Dendritic cell treated with granulocyte-macrophage colony-stimulating factor and Interleukin-4, amounts not matched to agents 40 ng/mL and 50 ng/mL, for 4 days (primary cell): ENCODE measurements at regions not wholly inside any gene's neighbourhood (a gene's known extent, or its start where the extent isn't known, plus 50 kb on each side); places are given as distances from the start of the nearest gene placed in this dataset.

Source experiments
- H3K27ac Mint-ChIP-seq: one replicate; pipeline ENCODE4 v1.8.0; 2022; ENCODE audit warnings: mild to moderate bottlenecking, mixed read lengths
- H3K27me3 Mint-ChIP-seq: one replicate; pipeline ENCODE4 v1.8.0; 2022; ENCODE audit warnings: mild to moderate bottlenecking, mixed read lengths
- H3K36me3 Mint-ChIP-seq: one replicate; pipeline ENCODE4 v1.8.0; 2022; ENCODE audit warnings: low read depth, mixed read lengths
- H3K4me1 Mint-ChIP-seq: one replicate; pipeline ENCODE4 v1.8.0; 2022; ENCODE audit warnings: low read depth, mixed read lengths
- H3K4me3 Mint-ChIP-seq: one replicate; pipeline ENCODE4 v1.8.0; 2022; ENCODE audit warnings: mild to moderate bottlenecking, moderate library complexity, mixed read lengths
- H3K9me3 Mint-ChIP-seq: one replicate; pipeline ENCODE4 v1.8.0; 2022; ENCODE audit warnings: mixed read lengths
- intact Hi-C: fragments of 100-400 bp; cut with micrococcal nuclease; formaldehyde crosslinking; loops from one replicate; pipeline ENCODE4 v1.15.0; 2022

- H3K9me3 Mint-ChIP-seq = no peaks in the 10 kb centered on the region
- intact Hi-C loops = no loop called here
- no peak overlapping the region for H3K4me3 Mint-ChIP-seq
- peaks cover 41% of the 10 kb centered on the region for H3K27me3 Mint-ChIP-seq
- H3K27ac Mint-ChIP-seq = no peak overlapping the region
- H3K36me3 Mint-ChIP-seq = no peaks in the 10 kb centered on the region
- no peaks in the 10 kb centered on the region for H3K4me1 Mint-ChIP-seq
Measured at GRCh38 chr11:31987118-31988005, 103.5 kb upstream of the RCN1 start.

- H3K4me3 Mint-ChIP-seq = no peak overlapping the region
- peaks cover 42% of the 10 kb centered on the region for H3K27me3 Mint-ChIP-seq
- H3K4me1 Mint-ChIP-seq = no peaks in the 10 kb centered on the region
- H3K9me3 Mint-ChIP-seq = no peaks in the 10 kb centered on the region
- intact Hi-C loops = no loop called here
- no peaks in the 10 kb centered on the region for H3K36me3 Mint-ChIP-seq
- H3K27ac Mint-ChIP-seq = no peak overlapping the region
Measured at GRCh38 chr11:31986201-31986889, 104.5 kb upstream of the RCN1 start.

- no peaks in the 10 kb centered on the region for H3K36me3 Mint-ChIP-seq
- H3K27me3 Mint-ChIP-seq = peaks cover 32% of the 10 kb centered on the region
- intact Hi-C loops = no loop called here
Measured at GRCh38 chr11:31981457-31981856, 109.4 kb upstream of the RCN1 start.

GRCh38 chr11:31977343-31977742 lies 113.5 kb upstream of the RCN1 start:
- Mint-ChIP-seq H3K27me3 (peaks cover 19% of the 10 kb centered on the region), H3K4me1 (no peaks in the 10 kb centered on the region), H3K9me3 (no peaks in the 10 kb centered on the region), H3K36me3 (no peaks in the 10 kb centered on the region), H3K27ac (no peak overlapping the region), H3K4me3 (no peak overlapping the region)
- intact Hi-C loops = no loop called here

More at GRCh38 chr11:31981457-31981856, 109.4 kb upstream of the RCN1 start:
- H3K27ac Mint-ChIP-seq = no peak overlapping the region
- no peaks in the 10 kb centered on the region for H3K9me3 Mint-ChIP-seq
- H3K4me3 Mint-ChIP-seq = no peak overlapping the region
- H3K4me1 Mint-ChIP-seq = no peaks in the 10 kb centered on the region

- H3K4me1 Mint-ChIP-seq = no peaks in the 10 kb centered on the region
- no peak overlapping the region for H3K27ac Mint-ChIP-seq
- no peak overlapping the region for H3K4me3 Mint-ChIP-seq
- H3K9me3 Mint-ChIP-seq = no peaks in the 10 kb centered on the region
- H3K27me3 Mint-ChIP-seq = peaks cover 11% of the 10 kb centered on the region
- intact Hi-C loops = no loop called here
- no peaks in the 10 kb centered on the region for H3K36me3 Mint-ChIP-seq
Measured at GRCh38 chr11:31974366-31975136, 116.3 kb upstream of the RCN1 start.

GRCh38 chr11:31973172-31973571 lies 117.7 kb upstream of the RCN1 start:
- Mint-ChIP-seq H3K36me3 (no peaks in the 10 kb centered on the region), H3K4me1 (no peaks in the 10 kb centered on the region), H3K27ac (no peak overlapping the region), H3K27me3 (peaks cover 8% of the 10 kb centered on the region), H3K4me3 (no peak overlapping the region), H3K9me3 (no peaks in the 10 kb centered on the region)
- intact Hi-C loops = no loop called here

GRCh38 chr11:31972623-31973022 lies 118.3 kb upstream of the RCN1 start:
- H3K4me1 Mint-ChIP-seq = no peaks in the 10 kb centered on the region
- intact Hi-C loops = no loop called here
- no peaks in the 10 kb centered on the region for H3K36me3 Mint-ChIP-seq
- H3K27ac Mint-ChIP-seq = no peak overlapping the region
- peaks cover 4% of the 10 kb centered on the region for H3K27me3 Mint-ChIP-seq
- H3K4me3 Mint-ChIP-seq = no peak overlapping the region
- no peaks in the 10 kb centered on the region for H3K9me3 Mint-ChIP-seq

GRCh38 chr11:31969359-31969702 lies 121.5 kb upstream of the RCN1 start:
- H3K36me3 Mint-ChIP-seq = no peaks in the 10 kb centered on the region
- no peak overlapping the region for H3K4me3 Mint-ChIP-seq
- intact Hi-C loops = no loop called here
- no peaks in the 10 kb centered on the region for H3K9me3 Mint-ChIP-seq
- H3K27ac Mint-ChIP-seq = no peak overlapping the region
- H3K27me3 Mint-ChIP-seq = no peaks in the 10 kb centered on the region
- H3K4me1 Mint-ChIP-seq = no peaks in the 10 kb centered on the region

- intact Hi-C loops = no loop called here
- no peaks in the 10 kb centered on the region for H3K9me3 Mint-ChIP-seq
- no peaks in the 10 kb centered on the region for H3K27me3 Mint-ChIP-seq
- no peaks in the 10 kb centered on the region for H3K4me1 Mint-ChIP-seq
- H3K4me3 Mint-ChIP-seq = no peak overlapping the region
- no peaks in the 10 kb centered on the region for H3K36me3 Mint-ChIP-seq
- H3K27ac Mint-ChIP-seq = no peak overlapping the region
Measured at GRCh38 chr11:31968461-31969358, 122.2 kb upstream of the RCN1 start.

GRCh38 chr11:31967404-31968130 lies 123.3 kb upstream of the RCN1 start:
- no peaks in the 10 kb centered on the region for H3K27me3 Mint-ChIP-seq
- H3K27ac Mint-ChIP-seq = no peak overlapping the region
- H3K9me3 Mint-ChIP-seq = no peaks in the 10 kb centered on the region
- no peaks in the 10 kb centered on the region for H3K36me3 Mint-ChIP-seq
- no peaks in the 10 kb centered on the region for H3K4me1 Mint-ChIP-seq
- H3K4me3 Mint-ChIP-seq = no peak overlapping the region
- intact Hi-C loops = no loop called here

GRCh38 chr11:31966846-31967245 lies 124.0 kb upstream of the RCN1 start:
- Mint-ChIP-seq H3K4me3 (no peak overlapping the region), H3K27me3 (no peaks in the 10 kb centered on the region), H3K4me1 (no peaks in the 10 kb centered on the region), H3K9me3 (no peaks in the 10 kb centered on the region), H3K27ac (no peak overlapping the region), H3K36me3 (no peaks in the 10 kb centered on the region)
- intact Hi-C loops = no loop called here

GRCh38 chr11:31964181-31964580 lies 126.7 kb upstream of the RCN1 start:
- Mint-ChIP-seq H3K27ac (no peak overlapping the region), H3K27me3 (no peaks in the 10 kb centered on the region), H3K4me3 (no peak overlapping the region), H3K36me3 (no peaks in the 10 kb centered on the region), H3K9me3 (no peaks in the 10 kb centered on the region), H3K4me1 (no peaks in the 10 kb centered on the region)
- intact Hi-C loops = no loop called here

GRCh38 chr11:31960126-31960525 lies 130.7 kb upstream of the RCN1 start:
- no peaks in the 10 kb centered on the region for H3K9me3 Mint-ChIP-seq
- H3K4me1 Mint-ChIP-seq = no peaks in the 10 kb centered on the region
- no peaks in the 10 kb centered on the region for H3K36me3 Mint-ChIP-seq
- no peak overlapping the region for H3K4me3 Mint-ChIP-seq
- no peak overlapping the region for H3K27ac Mint-ChIP-seq
- intact Hi-C loops = no loop called here
- peaks cover 3% of the 10 kb centered on the region for H3K27me3 Mint-ChIP-seq
